ENCODE measurements at regions not wholly inside any gene's neighbourhood (a gene's known extent, or its start where the extent isn't known, plus 50 kb on each side); places are given as distances from the start of the nearest gene placed in this dataset.

GRCh38 chr6:133697185-133697584 lies 191.7 kb upstream of the TCF21 start:
- Histone ChIP-seq H3K27me3 (ENCODE audit: insufficient read depth, poor library complexity, severe bottlenecking) (no peaks in the 10 kb centered on the region), H3K4me3 (replicated peaks; ENCODE audit: insufficient read depth, low read length) (no peak overlapping the region), H3K27ac (replicated peaks) (no peak overlapping the region)
- TF ChIP-seq GABPA (IDR thresholded peaks at IDR 0.05; ENCODE audit: low read depth) (no peak), CTCF (IDR thresholded peaks at IDR 0.05; ENCODE audit: insufficient read depth, low read length) (no peak), REST (IDR thresholded peaks at IDR 0.05; ENCODE audit: insufficient replicate concordance, low read depth) (no peak), POLR2AphosphoS5 (IDR thresholded peaks at IDR 0.05; ENCODE audit: low read depth) (no peak), SPI1 (IDR thresholded peaks at IDR 0.05; ENCODE audit: borderline replicate concordance, low read depth) (no peak)
- no peak for DNase-seq (ENCODE audit: low read depth in 1 of 2, low spot score in 1 of 2)

GRCh38 chr6:133697666-133698065 lies 191.2 kb upstream of the TCF21 start:
- Histone ChIP-seq H3K27ac (replicated peaks) (no peak overlapping the region), H3K27me3 (ENCODE audit: insufficient read depth, poor library complexity, severe bottlenecking) (no peaks in the 10 kb centered on the region), H3K4me3 (replicated peaks; ENCODE audit: insufficient read depth, low read length) (no peak overlapping the region)
- DNase-seq (ENCODE audit: low read depth in 1 of 2, low spot score in 1 of 2): no peak
- TF ChIP-seq SPI1 (IDR thresholded peaks at IDR 0.05; ENCODE audit: borderline replicate concordance, low read depth) (no peak), POLR2AphosphoS5 (IDR thresholded peaks at IDR 0.05; ENCODE audit: low read depth) (no peak), CTCF (IDR thresholded peaks at IDR 0.05; ENCODE audit: insufficient read depth, low read length) (no peak), GABPA (IDR thresholded peaks at IDR 0.05; ENCODE audit: low read depth) (no peak), REST (IDR thresholded peaks at IDR 0.05; ENCODE audit: insufficient replicate concordance, low read depth) (no peak)

GRCh38 chr6:133698272-133698671 lies 190.6 kb upstream of the TCF21 start:
- H3K4me3 ChIP-seq (replicated peaks; ENCODE audit: insufficient read depth, low read length): no peak overlapping the region
- no peaks in the 10 kb centered on the region for H3K27me3 ChIP-seq (ENCODE audit: insufficient read depth, poor library complexity, severe bottlenecking)
- H3K27ac ChIP-seq (replicated peaks): no peak overlapping the region
- TF ChIP-seq CTCF (IDR thresholded peaks at IDR 0.05; ENCODE audit: insufficient read depth, low read length) (no peak), SPI1 (IDR thresholded peaks at IDR 0.05; ENCODE audit: borderline replicate concordance, low read depth) (no peak), POLR2AphosphoS5 (IDR thresholded peaks at IDR 0.05; ENCODE audit: low read depth) (no peak), REST (IDR thresholded peaks at IDR 0.05; ENCODE audit: insufficient replicate concordance, low read depth) (no peak), GABPA (IDR thresholded peaks at IDR 0.05; ENCODE audit: low read depth) (no peak)
- no peak for DNase-seq (ENCODE audit: low read depth in 1 of 2, low spot score in 1 of 2)

All from HL-60 (cell line).